H9 (cell line): ENCODE measurements at regions not wholly inside any gene's neighbourhood (a gene's known extent, or its start where the extent isn't known, plus 50 kb on each side); places are given as distances from the start of the nearest gene placed in this dataset.

Experiments
- DNase-seq: peaks from one replicate; pipeline ENCODE4 v3.0.0-alpha.2; 2017
- H2AFZ ChIP-seq: one replicate; pipeline ENCODE4 v1.6.1; 2013; ENCODE audit warnings: mild to moderate bottlenecking, low read length, control low read depth, moderate library complexity
- H2AK5ac ChIP-seq: 2 replicates; pipeline ENCODE4 v1.6.1; 2013; ENCODE audit warnings: low read length, control low read depth, mixed read lengths; ENCODE audit not compliant: insufficient read length
- H2BK120ac ChIP-seq: one replicate; pipeline ENCODE4 v1.6.1; 2013; ENCODE audit warnings: low read depth, mild to moderate bottlenecking, low read length, control low read depth, inconsistent platforms; ENCODE audit not compliant: poor library complexity, severe bottlenecking
- H2BK12ac ChIP-seq: 2 replicates; pipeline ENCODE4 v1.6.1; 2013; ENCODE audit warnings: low read length, control low read depth, mixed read lengths, low read depth; ENCODE audit not compliant: insufficient read length
- H2BK15ac ChIP-seq: 2 replicates; pipeline ENCODE4 v1.6.1; 2013; ENCODE audit warnings: low read depth, low read length, control low read depth
- H2BK20ac ChIP-seq: one replicate; pipeline ENCODE4 v1.6.1; 2013; ENCODE audit warnings: low read depth, mild to moderate bottlenecking, low read length, control low read depth, inconsistent platforms; ENCODE audit not compliant: poor library complexity, severe bottlenecking
- H2BK5ac ChIP-seq: 2 replicates; pipeline ENCODE4 v1.6.1; 2013; ENCODE audit warnings: low read length, control low read depth, mixed read lengths; ENCODE audit not compliant: insufficient read length
- H3K14ac ChIP-seq: 2 replicates; pipeline ENCODE4 v1.6.1; 2013; ENCODE audit warnings: low read length, control low read depth; ENCODE audit not compliant: insufficient read depth
- H3K18ac ChIP-seq: 2 replicates; pipeline ENCODE4 v1.6.1; 2013; ENCODE audit warnings: low read depth, mild to moderate bottlenecking, mixed read lengths, low read length, control low read depth; ENCODE audit not compliant: insufficient read length
- H3K23ac ChIP-seq: 2 replicates; pipeline ENCODE4 v1.6.1; 2013; ENCODE audit warnings: low read length, control low read depth, mixed read lengths, low read depth; ENCODE audit not compliant: insufficient read length
- H3K23me2 ChIP-seq: 2 replicates; pipeline ENCODE4 v1.6.1; 2013; ENCODE audit warnings: low read depth, mild to moderate bottlenecking, mixed read lengths, low read length, control low read depth; ENCODE audit not compliant: insufficient read length, poor library complexity, severe bottlenecking
- H3K27ac ChIP-seq: 2 replicates; pipeline ENCODE4 v1.5.1; 2013; ENCODE audit warnings: low read length, control low read depth, mixed read lengths, low read depth; ENCODE audit not compliant: insufficient read length
- H3K27me3 ChIP-seq: 2 replicates; pipeline ENCODE4 v1.6.1; 2013; ENCODE audit warnings: low read length, control low read depth, inconsistent platforms; ENCODE audit not compliant: insufficient read depth
- H3K4ac ChIP-seq: 2 replicates; pipeline ENCODE4 v1.6.1; 2013; ENCODE audit warnings: low read depth, mild to moderate bottlenecking, control low read depth, inconsistent platforms, low read length, moderate library complexity
- H3K4me1 ChIP-seq: 2 replicates; pipeline ENCODE4 v1.6.1; 2013; ENCODE audit warnings: low read length, control low read depth, inconsistent platforms; ENCODE audit not compliant: insufficient read depth
- H3K4me2 ChIP-seq: 2 replicates; pipeline ENCODE4 v1.6.1; 2013; ENCODE audit warnings: low read length, control low read depth, mixed read lengths; ENCODE audit not compliant: insufficient read length, insufficient read depth
- H3K56ac ChIP-seq: 2 replicates; pipeline ENCODE4 v1.6.1; 2013; ENCODE audit warnings: low read depth, mild to moderate bottlenecking, mixed read lengths, low read length, control low read depth; ENCODE audit not compliant: insufficient read length
- H3K79me1 ChIP-seq: 2 replicates; pipeline ENCODE4 v1.6.1; 2013; ENCODE audit warnings: low read depth, mild to moderate bottlenecking, moderate library complexity, low read length, control low read depth, inconsistent platforms; ENCODE audit not compliant: insufficient read depth, poor library complexity, severe bottlenecking
- H3K79me2 ChIP-seq: 2 replicates; pipeline ENCODE4 v1.6.1; 2013; ENCODE audit warnings: low read length, control low read depth, inconsistent platforms; ENCODE audit not compliant: insufficient read depth
- H3K9ac ChIP-seq: 2 replicates; pipeline ENCODE4 v1.6.1; 2013; ENCODE audit warnings: low read length, control low read depth, mixed read lengths; ENCODE audit not compliant: insufficient read length; ENCODE audit errors: extremely low read depth
- H3K9me3 ChIP-seq: one replicate; pipeline ENCODE4 v1.6.1; 2013; ENCODE audit warnings: low read depth, low read length, inconsistent platforms; ENCODE audit not compliant: control insufficient read depth
- H3T11ph ChIP-seq: one replicate; pipeline ENCODE4 v1.6.1; 2013; ENCODE audit warnings: mild to moderate bottlenecking, low read length, control low read depth, inconsistent platforms
- H4K20me1 ChIP-seq: one replicate; pipeline ENCODE4 v1.6.1; 2013; ENCODE audit not compliant: control insufficient read depth, insufficient read length, insufficient read depth
- H4K5ac ChIP-seq: 2 replicates; pipeline ENCODE4 v1.6.1; 2013; ENCODE audit warnings: low read depth, mild to moderate bottlenecking, mixed read lengths, low read length, control low read depth; ENCODE audit not compliant: insufficient read length
- H4K8ac ChIP-seq: replicated peaks from 2 replicates; pipeline ENCODE4 v1.6.1; 2013; ENCODE audit warnings: low read length, control low read depth, mixed read lengths, low read depth; ENCODE audit not compliant: insufficient read length
- H4K91ac ChIP-seq: 2 replicates; pipeline ENCODE4 v1.6.1; 2013; ENCODE audit warnings: low read depth, mild to moderate bottlenecking, moderate library complexity, mixed read lengths, low read length, control low read depth; ENCODE audit not compliant: insufficient read length
- H3K27ac Mint-ChIP-seq, 3 experiments: 2 replicates in 2 of 3; 3 replicates in 1 of 3; pipeline ENCODE4 v1.8.0; 2020 to 2021; ENCODE audit warnings: mixed read lengths in 3 of 3, mild to moderate bottlenecking in 1 of 3, moderate library complexity in 1 of 3
- H3K27me3 Mint-ChIP-seq: 2 replicates; pipeline ENCODE4 v1.8.0; 2021; ENCODE audit warnings: low read depth, mild to moderate bottlenecking, moderate library complexity, mixed read lengths
- H3K36me3 Mint-ChIP-seq, 3 experiments: 2 replicates in 2 of 3; 3 replicates in 1 of 3; pipeline ENCODE4 v1.8.0; 2020 to 2021; ENCODE audit warnings: low read depth in 3 of 3, mixed read lengths in 3 of 3; ENCODE audit not compliant: insufficient read depth in 1 of 3
- H3K4me1 Mint-ChIP-seq, 2 experiments: 2 replicates each; pipeline ENCODE4 v1.8.0; 2020; ENCODE audit warnings: mixed read lengths in 2 of 2
- H3K4me3 Mint-ChIP-seq, 2 experiments: 2 replicates in 1 of 2; 3 replicates in 1 of 2; pipeline ENCODE4 v1.8.0; 2020 to 2021; ENCODE audit warnings: mild to moderate bottlenecking in 2 of 2, mixed read lengths in 2 of 2, moderate library complexity in 1 of 2
- H3K9me3 Mint-ChIP-seq, 2 experiments: 2 replicates in 1 of 2; 3 replicates in 1 of 2; pipeline ENCODE4 v1.8.0; 2020; ENCODE audit warnings: mild to moderate bottlenecking in 2 of 2, mixed read lengths in 2 of 2, moderate library complexity in 1 of 2
- WGBS: extraction: QIAGEN DNeasy Blood & Tissue Kit; methylation state at CpG from one replicate; pipeline ENCODE4 v1.1.7; 2013; ENCODE audit warnings: missing lambda C conversion rate, low lambda C conversion rate, mixed read lengths; ENCODE audit not compliant: insufficient read length; ENCODE audit errors: extremely low coverage; 5-methylcytosine and 5-hydroxymethylcytosine counted together
- TF ChIP-seq, protein P1 (sequence below): fragments of 200-600 bp; sonication (generic); conservative IDR thresholded peaks from 3 replicates; pipeline ENCODE4 v1.8.0; 2021; ENCODE audit warnings: antibody characterized with exemption, mild to moderate bottlenecking

DNA sequence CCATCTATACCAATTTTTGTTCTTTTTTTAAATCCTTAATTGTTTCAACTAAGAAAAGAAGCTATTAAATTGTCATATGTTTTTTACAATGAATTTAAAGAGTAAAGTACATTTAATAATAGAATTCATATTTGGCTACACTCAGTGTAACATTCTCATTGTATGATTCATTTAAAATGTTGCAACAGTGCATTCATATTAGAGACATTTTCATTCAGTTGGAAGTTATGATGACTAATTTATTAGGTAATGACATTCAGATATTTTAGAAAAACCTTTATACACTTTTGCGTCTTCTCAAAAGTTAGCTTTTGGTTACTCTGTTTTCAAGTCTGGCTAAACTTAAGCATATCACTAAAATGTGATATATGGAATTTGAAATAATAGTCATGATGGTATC is 887.5 kb upstream of the NRXN1 start:
- no peak overlapping the region for H3K18ac ChIP-seq
- no peaks in the 10 kb centered on the region for H3K27me3 ChIP-seq
- H3K9ac ChIP-seq = no peak overlapping the region
- H3K79me2 ChIP-seq = no peaks in the 10 kb centered on the region
- H3K4me2 ChIP-seq = no peak overlapping the region
- no peaks in the 10 kb centered on the region for H4K20me1 ChIP-seq
- Mint-ChIP-seq H3K9me3 (peaks cover 10 to 25% of the 10 kb centered on the region in 2 experiments; a peak in 4 of 5 replicates), H3K4me3 (no peak overlapping the region), H3K27ac (no peak overlapping the region), H3K4me1 (no peaks in the 10 kb centered on the region), H3K36me3 (peaks cover 0 to 9% (median 4%) of the 10 kb centered on the region in 3 experiments; a peak in 5 of 7 replicates), H3K27me3 (no peaks in the 10 kb centered on the region; the same call in 1 of the 2 replicates)
- H4K5ac ChIP-seq = no peak overlapping the region
- no peak for DNase-seq
- no peak overlapping the region for H3T11ph ChIP-seq
- no peak overlapping the region for H3K14ac ChIP-seq
- H3K79me1 ChIP-seq = no peaks in the 10 kb centered on the region
- no peak overlapping the region for H4K8ac ChIP-seq
- no peaks in the 10 kb centered on the region for H3K23me2 ChIP-seq
- no peak overlapping the region for H2BK120ac ChIP-seq
- WGBS = no CpG with 5 or more reads among the region's 1 CpG
- H2BK15ac ChIP-seq = no peak overlapping the region
- H2AK5ac ChIP-seq = no peak overlapping the region
- no peaks in the 10 kb centered on the region for H3K9me3 ChIP-seq
- no peak overlapping the region for H3K27ac ChIP-seq
- H3K4ac ChIP-seq = no peak overlapping the region
- H2BK12ac ChIP-seq = no peak overlapping the region
- no peak overlapping the region for H3K56ac ChIP-seq
- TF ChIP-seq, protein P1, sequence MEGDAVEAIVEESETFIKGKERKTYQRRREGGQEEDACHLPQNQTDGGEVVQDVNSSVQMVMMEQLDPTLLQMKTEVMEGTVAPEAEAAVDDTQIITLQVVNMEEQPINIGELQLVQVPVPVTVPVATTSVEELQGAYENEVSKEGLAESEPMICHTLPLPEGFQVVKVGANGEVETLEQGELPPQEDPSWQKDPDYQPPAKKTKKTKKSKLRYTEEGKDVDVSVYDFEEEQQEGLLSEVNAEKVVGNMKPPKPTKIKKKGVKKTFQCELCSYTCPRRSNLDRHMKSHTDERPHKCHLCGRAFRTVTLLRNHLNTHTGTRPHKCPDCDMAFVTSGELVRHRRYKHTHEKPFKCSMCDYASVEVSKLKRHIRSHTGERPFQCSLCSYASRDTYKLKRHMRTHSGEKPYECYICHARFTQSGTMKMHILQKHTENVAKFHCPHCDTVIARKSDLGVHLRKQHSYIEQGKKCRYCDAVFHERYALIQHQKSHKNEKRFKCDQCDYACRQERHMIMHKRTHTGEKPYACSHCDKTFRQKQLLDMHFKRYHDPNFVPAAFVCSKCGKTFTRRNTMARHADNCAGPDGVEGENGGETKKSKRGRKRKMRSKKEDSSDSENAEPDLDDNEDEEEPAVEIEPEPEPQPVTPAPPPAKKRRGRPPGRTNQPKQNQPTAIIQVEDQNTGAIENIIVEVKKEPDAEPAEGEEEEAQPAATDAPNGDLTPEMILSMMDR = no peak
- no peaks in the 10 kb centered on the region for H3K4me1 ChIP-seq
- no peak overlapping the region for H2AFZ ChIP-seq
- H3K23ac ChIP-seq = no peak overlapping the region
- no peak overlapping the region for H4K91ac ChIP-seq
- H2BK20ac ChIP-seq = no peak overlapping the region
- H2BK5ac ChIP-seq = no peak overlapping the region
